Glutamatergic neuron (in vitro differentiated cells): ENCODE measurements at regions not wholly inside any gene's neighbourhood (a gene's known extent, or its start where the extent isn't known, plus 50 kb on each side); places are given as distances from the start of the nearest gene placed in this dataset.

Experiments
- DNase-seq: peaks from one replicate; pipeline ENCODE4 v3.0.0; 2022
- H3K27ac Mint-ChIP-seq: one replicate; pipeline ENCODE4 v1.8.0; 2020; ENCODE audit warnings: mild to moderate bottlenecking, mixed read lengths, inconsistent platforms; ENCODE audit not compliant: unreplicated experiment
- H3K27me3 Mint-ChIP-seq: one replicate; pipeline ENCODE4 v1.8.0; 2020; ENCODE audit warnings: mild to moderate bottlenecking, moderate library complexity, mixed read lengths, inconsistent platforms; ENCODE audit not compliant: unreplicated experiment
- H3K36me3 Mint-ChIP-seq: one replicate; pipeline ENCODE4 v1.8.0; 2020; ENCODE audit warnings: mild to moderate bottlenecking, mixed read lengths, inconsistent platforms; ENCODE audit not compliant: unreplicated experiment
- H3K4me1 Mint-ChIP-seq: one replicate; pipeline ENCODE4 v1.8.0; 2020; ENCODE audit warnings: mild to moderate bottlenecking, low read depth, mixed read lengths, inconsistent platforms; ENCODE audit not compliant: unreplicated experiment
- H3K4me3 Mint-ChIP-seq: one replicate; pipeline ENCODE4 v1.8.0; 2020; ENCODE audit warnings: mild to moderate bottlenecking, mixed read lengths, inconsistent platforms; ENCODE audit not compliant: unreplicated experiment
- H3K9me3 Mint-ChIP-seq: one replicate; pipeline ENCODE4 v1.8.0; 2020; ENCODE audit warnings: mild to moderate bottlenecking, moderate library complexity, mixed read lengths, inconsistent platforms; ENCODE audit not compliant: unreplicated experiment
- TF ChIP-seq, protein P1 (sequence below): fragments of 200-600 bp; sonication (generic); IDR thresholded peaks from one replicate; pipeline ENCODE4 v1.5.0; 2021; ENCODE audit not compliant: partially characterized antibody, unreplicated experiment

DNA sequence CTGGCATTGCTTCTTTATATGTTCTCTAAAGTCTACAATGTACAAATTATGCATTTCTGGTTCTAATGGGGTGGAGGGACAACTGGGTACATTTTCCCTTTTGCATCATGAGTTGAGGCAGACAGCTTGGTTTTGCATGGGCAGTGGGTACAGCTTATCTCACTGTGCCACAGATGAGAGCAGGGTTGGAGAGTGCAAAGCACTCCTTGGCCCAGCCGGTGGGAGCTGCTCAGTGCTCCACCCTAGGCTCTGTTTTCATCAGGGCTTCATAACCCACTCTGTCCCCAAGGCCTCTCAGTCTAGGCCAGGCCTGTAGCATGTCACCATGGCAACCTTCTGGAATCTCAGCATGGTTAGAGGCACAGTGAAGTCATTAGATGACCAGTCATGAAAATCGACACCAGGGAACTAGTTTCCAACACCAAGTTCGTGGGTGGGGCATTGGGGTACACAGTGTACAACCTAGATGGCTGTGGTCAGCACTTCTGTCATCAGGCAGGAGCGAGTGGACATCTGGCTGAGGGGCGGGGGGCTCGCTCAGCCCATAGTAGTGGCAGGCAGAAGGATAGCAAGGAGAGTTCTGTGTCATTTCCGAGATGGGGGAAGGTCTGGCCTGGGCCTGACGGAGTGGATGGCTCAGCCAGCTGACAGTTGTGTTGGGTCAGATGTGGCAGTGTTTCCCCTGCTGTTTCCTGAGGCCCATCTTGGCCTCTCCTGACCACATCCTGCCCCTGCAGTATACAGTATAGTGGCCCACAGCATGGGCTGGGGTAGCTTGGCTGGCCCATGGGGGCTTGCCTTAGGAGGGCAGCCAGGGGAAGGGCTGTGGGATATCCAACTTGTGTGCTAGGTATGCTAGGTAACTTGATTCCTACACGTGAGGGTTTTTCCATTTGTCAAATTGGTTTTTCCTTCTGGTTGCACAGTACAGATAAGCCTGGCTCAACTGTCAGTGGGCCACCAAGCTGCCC lies 75.7 kb upstream of the PRR23C start:
- H3K4me3 Mint-ChIP-seq = no peak overlapping the region
- H3K4me1 Mint-ChIP-seq = peaks cover 11% of the 10 kb centered on the region
- no peaks in the 10 kb centered on the region for H3K36me3 Mint-ChIP-seq
- no peak overlapping the region for H3K27ac Mint-ChIP-seq
- peaks cover 7% of the 10 kb centered on the region for H3K27me3 Mint-ChIP-seq
- TF ChIP-seq, protein P1, sequence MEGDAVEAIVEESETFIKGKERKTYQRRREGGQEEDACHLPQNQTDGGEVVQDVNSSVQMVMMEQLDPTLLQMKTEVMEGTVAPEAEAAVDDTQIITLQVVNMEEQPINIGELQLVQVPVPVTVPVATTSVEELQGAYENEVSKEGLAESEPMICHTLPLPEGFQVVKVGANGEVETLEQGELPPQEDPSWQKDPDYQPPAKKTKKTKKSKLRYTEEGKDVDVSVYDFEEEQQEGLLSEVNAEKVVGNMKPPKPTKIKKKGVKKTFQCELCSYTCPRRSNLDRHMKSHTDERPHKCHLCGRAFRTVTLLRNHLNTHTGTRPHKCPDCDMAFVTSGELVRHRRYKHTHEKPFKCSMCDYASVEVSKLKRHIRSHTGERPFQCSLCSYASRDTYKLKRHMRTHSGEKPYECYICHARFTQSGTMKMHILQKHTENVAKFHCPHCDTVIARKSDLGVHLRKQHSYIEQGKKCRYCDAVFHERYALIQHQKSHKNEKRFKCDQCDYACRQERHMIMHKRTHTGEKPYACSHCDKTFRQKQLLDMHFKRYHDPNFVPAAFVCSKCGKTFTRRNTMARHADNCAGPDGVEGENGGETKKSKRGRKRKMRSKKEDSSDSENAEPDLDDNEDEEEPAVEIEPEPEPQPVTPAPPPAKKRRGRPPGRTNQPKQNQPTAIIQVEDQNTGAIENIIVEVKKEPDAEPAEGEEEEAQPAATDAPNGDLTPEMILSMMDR = no peak
- H3K9me3 Mint-ChIP-seq = peaks cover 2% of the 10 kb centered on the region
- DNase-seq = no peak

DNA sequence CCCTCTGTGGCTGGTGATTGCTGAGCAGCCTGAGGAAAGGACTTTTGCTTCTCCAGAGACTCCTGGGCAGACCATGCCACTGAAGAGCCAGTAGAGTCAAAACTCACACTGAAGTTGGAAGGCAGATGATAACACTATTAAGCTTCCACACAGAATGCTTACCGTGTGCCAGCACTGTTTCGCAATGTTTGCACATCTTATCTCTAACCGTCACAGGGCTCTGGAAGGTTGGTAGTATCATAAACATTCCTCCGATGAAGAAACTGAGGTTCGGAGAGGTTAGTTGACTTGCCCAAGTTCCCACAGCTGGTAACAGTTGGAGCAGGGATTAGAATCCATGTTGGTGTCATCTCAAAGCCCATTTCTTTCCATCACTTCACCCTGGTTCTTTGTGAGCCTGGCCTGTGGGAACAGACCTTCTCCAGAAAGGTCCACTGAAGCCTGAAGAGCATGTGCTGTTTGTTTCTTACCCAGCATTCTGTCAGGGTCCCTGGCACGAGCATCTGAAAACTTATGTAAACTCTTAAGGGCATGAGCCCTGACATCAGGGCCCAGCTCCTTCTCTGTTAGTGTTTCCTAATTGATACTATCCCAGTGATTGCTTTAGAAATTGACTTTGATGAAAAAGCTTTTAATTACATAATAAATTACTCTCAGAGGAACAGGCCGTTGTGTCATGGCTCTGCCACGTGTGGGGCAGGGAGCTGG lies 77.0 kb upstream of the PRR23C start:
- Mint-ChIP-seq H3K9me3 (peaks cover 2% of the 10 kb centered on the region), H3K27me3 (peaks cover 7% of the 10 kb centered on the region), H3K4me3 (no peak overlapping the region), H3K36me3 (no peaks in the 10 kb centered on the region), H3K27ac (no peak overlapping the region), H3K4me1 (peaks cover 11% of the 10 kb centered on the region)
- DNase-seq = no peak
- TF ChIP-seq, protein P1 = no peak

DNA sequence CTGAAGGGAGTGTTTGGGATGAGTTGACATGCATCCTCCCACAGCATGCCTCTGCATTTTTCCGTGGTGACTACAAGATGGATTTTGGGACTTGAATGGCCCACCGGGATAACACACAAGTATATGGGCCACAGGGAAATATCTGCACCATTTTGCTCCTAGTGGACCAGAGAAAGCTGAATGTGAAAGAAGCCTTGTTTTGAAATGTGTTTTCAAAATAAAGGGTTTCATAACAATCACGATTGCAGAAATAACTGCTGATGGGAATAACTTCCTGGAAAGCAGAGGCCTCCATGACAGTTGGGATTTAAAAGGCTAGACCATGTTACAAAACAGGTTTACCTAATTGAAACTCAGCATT lies 77.5 kb upstream of the PRR23C start:
- Mint-ChIP-seq H3K4me1 (peaks cover 11% of the 10 kb centered on the region), H3K9me3 (peaks cover 2% of the 10 kb centered on the region), H3K27me3 (peaks cover 6% of the 10 kb centered on the region), H3K36me3 (no peaks in the 10 kb centered on the region), H3K4me3 (no peak overlapping the region), H3K27ac (no peak overlapping the region)
- TF ChIP-seq, protein P1 = no peak
- DNase-seq = no peak

DNA sequence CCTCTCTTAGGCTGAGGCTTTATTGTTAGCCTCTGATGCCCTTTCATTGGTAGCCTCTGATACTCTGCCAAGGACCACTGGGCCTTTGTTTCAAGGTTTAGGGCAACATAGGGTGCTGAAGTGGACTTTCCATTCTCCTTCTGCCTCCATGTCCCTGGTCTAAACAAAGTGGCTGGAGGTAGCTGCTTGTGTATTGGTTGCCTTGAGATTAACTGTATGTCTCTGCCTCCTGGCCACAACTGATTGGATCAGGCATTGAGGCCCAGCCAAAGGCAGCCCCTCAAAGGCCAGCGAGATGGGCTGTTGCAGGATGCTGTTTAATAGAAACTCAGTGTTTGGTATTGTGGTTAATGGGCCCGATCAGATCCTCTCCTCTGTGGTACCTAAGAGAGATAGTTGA lies 77.9 kb upstream of the PRR23C start:
- H3K4me1 Mint-ChIP-seq = peaks cover 11% of the 10 kb centered on the region
- TF ChIP-seq, protein P1 = no peak
- H3K27ac Mint-ChIP-seq = no peak overlapping the region
- no peaks in the 10 kb centered on the region for H3K36me3 Mint-ChIP-seq
- peaks cover 6% of the 10 kb centered on the region for H3K27me3 Mint-ChIP-seq
- no peak overlapping the region for H3K4me3 Mint-ChIP-seq
- no peak for DNase-seq
- H3K9me3 Mint-ChIP-seq = peaks cover 2% of the 10 kb centered on the region
